ENCODE measurements at regions not wholly inside any gene's neighbourhood (a gene's known extent, or its start where the extent isn't known, plus 50 kb on each side); places are given as distances from the start of the nearest gene placed in this dataset.

DNA sequence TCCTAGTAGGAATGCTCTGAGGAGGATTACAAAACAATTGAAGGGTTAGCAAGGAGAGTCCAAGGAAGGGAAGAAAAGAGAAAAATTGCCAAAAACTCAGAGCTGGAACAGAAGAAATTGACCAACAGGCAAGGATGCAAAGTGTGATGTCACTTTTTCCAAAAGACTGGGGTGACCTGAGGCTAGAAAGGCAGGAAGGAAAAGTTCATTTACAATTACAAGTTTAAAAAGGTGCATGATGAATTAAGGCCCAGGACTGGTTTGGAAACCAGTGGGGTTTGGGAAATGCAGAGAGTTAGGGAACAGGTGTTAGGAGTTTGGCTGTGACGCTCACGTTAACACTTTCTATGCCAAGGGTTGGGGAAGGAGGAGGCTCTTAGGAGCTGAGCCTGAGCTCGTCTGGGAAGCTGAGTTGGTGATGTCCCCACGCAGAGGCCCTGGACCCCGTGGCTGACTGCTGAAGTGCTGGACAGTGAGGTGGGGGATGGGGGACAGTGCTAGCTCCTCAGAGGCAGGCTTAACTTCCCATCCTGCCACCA, 92.6 kb upstream of the PODXL start:
- no peak for TF ChIP-seq CTCF (IDR thresholded peaks at IDR 0.05 in 2 of 3, conservative IDR thresholded peaks at IDR 0.05 in 1 of 3; ENCODE audit: insufficient read depth in 2 of 3, low read depth in 1 of 3, low read length in 3 of 3)
- TF ChIP-seq, protein P1, sequence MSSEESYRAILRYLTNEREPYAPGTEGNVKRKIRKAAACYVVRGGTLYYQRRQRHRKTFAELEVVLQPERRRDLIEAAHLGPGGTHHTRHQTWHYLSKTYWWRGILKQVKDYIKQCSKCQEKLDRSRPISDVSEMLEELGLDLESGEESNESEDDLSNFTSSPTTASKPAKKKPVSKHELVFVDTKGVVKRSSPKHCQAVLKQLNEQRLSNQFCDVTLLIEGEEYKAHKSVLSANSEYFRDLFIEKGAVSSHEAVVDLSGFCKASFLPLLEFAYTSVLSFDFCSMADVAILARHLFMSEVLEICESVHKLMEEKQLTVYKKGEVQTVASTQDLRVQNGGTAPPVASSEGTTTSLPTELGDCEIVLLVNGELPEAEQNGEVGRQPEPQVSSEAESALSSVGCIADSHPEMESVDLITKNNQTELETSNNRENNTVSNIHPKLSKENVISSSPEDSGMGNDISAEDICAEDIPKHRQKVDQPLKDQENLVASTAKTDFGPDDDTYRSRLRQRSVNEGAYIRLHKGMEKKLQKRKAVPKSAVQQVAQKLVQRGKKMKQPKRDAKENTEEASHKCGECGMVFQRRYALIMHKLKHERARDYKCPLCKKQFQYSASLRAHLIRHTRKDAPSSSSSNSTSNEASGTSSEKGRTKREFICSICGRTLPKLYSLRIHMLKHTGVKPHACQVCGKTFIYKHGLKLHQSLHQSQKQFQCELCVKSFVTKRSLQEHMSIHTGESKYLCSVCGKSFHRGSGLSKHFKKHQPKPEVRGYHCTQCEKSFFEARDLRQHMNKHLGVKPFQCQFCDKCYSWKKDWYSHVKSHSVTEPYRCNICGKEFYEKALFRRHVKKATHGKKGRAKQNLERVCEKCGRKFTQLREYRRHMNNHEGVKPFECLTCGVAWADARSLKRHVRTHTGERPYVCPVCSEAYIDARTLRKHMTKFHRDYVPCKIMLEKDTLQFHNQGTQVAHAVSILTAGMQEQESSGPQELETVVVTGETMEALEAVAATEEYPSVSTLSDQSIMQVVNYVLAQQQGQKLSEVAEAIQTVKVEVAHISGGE (CRISPR knock-in tag; IDR thresholded peaks at IDR 0.05), result no peak
- no peak for TF ChIP-seq ZNF324 (CRISPR knock-in tag; IDR thresholded peaks at IDR 0.05)
- no peak for TF ChIP-seq ZZZ3 (IDR thresholded peaks at IDR 0.05)
- TF ChIP-seq ZNF347 (CRISPR knock-in tag; IDR thresholded peaks at IDR 0.05; ENCODE audit: low read depth), result no peak
- no peak for TF ChIP-seq POLR2A (conservative IDR thresholded peaks at IDR 0.05)
- TF ChIP-seq DPF2 (IDR thresholded peaks at IDR 0.05), result no peak
- TF ChIP-seq POLR2AphosphoS5 (IDR thresholded peaks at IDR 0.05; ENCODE audit: control insufficient read depth, insufficient read depth, low read depth, low read length), result no peak
- no peak for TF ChIP-seq NRF1 (conservative IDR thresholded peaks at IDR 0.05 in 1 of 2, IDR thresholded peaks at IDR 0.05 in 1 of 2)
- TF ChIP-seq, protein P2, sequence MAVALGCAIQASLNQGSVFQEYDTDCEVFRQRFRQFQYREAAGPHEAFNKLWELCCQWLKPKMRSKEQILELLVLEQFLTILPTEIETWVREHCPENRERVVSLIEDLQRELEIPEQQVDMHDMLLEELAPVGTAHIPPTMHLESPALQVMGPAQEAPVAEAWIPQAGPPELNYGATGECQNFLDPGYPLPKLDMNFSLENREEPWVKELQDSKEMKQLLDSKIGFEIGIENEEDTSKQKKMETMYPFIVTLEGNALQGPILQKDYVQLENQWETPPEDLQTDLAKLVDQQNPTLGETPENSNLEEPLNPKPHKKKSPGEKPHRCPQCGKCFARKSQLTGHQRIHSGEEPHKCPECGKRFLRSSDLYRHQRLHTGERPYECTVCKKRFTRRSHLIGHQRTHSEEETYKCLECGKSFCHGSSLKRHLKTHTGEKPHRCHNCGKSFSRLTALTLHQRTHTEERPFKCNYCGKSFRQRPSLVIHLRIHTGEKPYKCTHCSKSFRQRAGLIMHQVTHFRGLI (CRISPR knock-in tag; IDR thresholded peaks at IDR 0.05), result no peak
- TF ChIP-seq ZC3H4 (CRISPR knock-in tag; IDR thresholded peaks at IDR 0.05; ENCODE audit: borderline replicate concordance), result no peak
